ENCODE measurements at regions not wholly inside any gene's neighbourhood (a gene's known extent, or its start where the extent isn't known, plus 50 kb on each side); places are given as distances from the start of the nearest gene placed in this dataset.

- no peak overlapping the region for H3K27ac Mint-ChIP-seq
- H3K4me3 Mint-ChIP-seq, result no peak overlapping the region
- H3K4me1 Mint-ChIP-seq (ENCODE audit: low read depth), result no peaks in the 10 kb centered on the region
- peaks cover 6% of the 10 kb centered on the region for H3K36me3 Mint-ChIP-seq (ENCODE audit: low read depth)
- CTCF ChIA-PET, result no interaction called here
- DNase-seq (no peak), ATAC-seq (no peak)
- no peaks in the 10 kb centered on the region for H3K27me3 Mint-ChIP-seq (ENCODE audit: low read depth)
- POLR2A ChIA-PET, result no interaction called here
- H3K9me3 Mint-ChIP-seq (ENCODE audit: insufficient read depth), result peaks cover 18% of the 10 kb centered on the region
Observed at GRCh38 chr10:21197838-21198237, 300.7 kb upstream of the NEBL start.

- POLR2A ChIA-PET, result no interaction called here
Observed at GRCh38 chr10:21196822-21197395, 299.8 kb upstream of the NEBL start.

GRCh38 chr10:21195252-21195651, 298.1 kb upstream of the NEBL start:
- DNase-seq (no peak), ATAC-seq (no peak)
- Mint-ChIP-seq H3K27ac (no peak overlapping the region), H3K4me3 (no peak overlapping the region), H3K36me3 (ENCODE audit: low read depth) (peaks cover 6% of the 10 kb centered on the region), H3K9me3 (ENCODE audit: insufficient read depth) (peaks cover 18% of the 10 kb centered on the region), H3K27me3 (ENCODE audit: low read depth) (no peaks in the 10 kb centered on the region), H3K4me1 (ENCODE audit: low read depth) (no peaks in the 10 kb centered on the region)
- ChIA-PET POLR2A (no interaction called here), CTCF (no interaction called here)

More at GRCh38 chr10:21196822-21197395, 299.8 kb upstream of the NEBL start:
- Mint-ChIP-seq H3K4me3 (no peak overlapping the region), H3K27ac (no peak overlapping the region), H3K36me3 (ENCODE audit: low read depth) (peaks cover 6% of the 10 kb centered on the region), H3K9me3 (ENCODE audit: insufficient read depth) (peaks cover 18% of the 10 kb centered on the region), H3K4me1 (ENCODE audit: low read depth) (no peaks in the 10 kb centered on the region), H3K27me3 (ENCODE audit: low read depth) (no peaks in the 10 kb centered on the region)
- CTCF ChIA-PET, result no interaction called here
- no peak for DNase-seq
- no peak for ATAC-seq

GRCh38 chr10:21194510-21194993, 297.4 kb upstream of the NEBL start:
- ATAC-seq (no peak), DNase-seq (no peak)
- peaks cover 18% of the 10 kb centered on the region for H3K9me3 Mint-ChIP-seq (ENCODE audit: insufficient read depth)
- ChIA-PET POLR2A (no interaction called here), CTCF (no interaction called here)
- H3K27ac Mint-ChIP-seq, result no peak overlapping the region
- H3K27me3 Mint-ChIP-seq (ENCODE audit: low read depth), result no peaks in the 10 kb centered on the region
- H3K4me3 Mint-ChIP-seq, result no peak overlapping the region
- H3K36me3 Mint-ChIP-seq (ENCODE audit: low read depth), result peaks cover 6% of the 10 kb centered on the region
- H3K4me1 Mint-ChIP-seq (ENCODE audit: low read depth), result no peaks in the 10 kb centered on the region

- Mint-ChIP-seq H3K27me3 (ENCODE audit: low read depth) (no peaks in the 10 kb centered on the region), H3K9me3 (ENCODE audit: insufficient read depth) (peaks cover 16% of the 10 kb centered on the region), H3K4me1 (ENCODE audit: low read depth) (no peaks in the 10 kb centered on the region), H3K36me3 (ENCODE audit: low read depth) (peaks cover 6% of the 10 kb centered on the region), H3K27ac (no peak overlapping the region), H3K4me3 (no peak overlapping the region)
- POLR2A ChIA-PET, result no interaction called here
- no peak for ATAC-seq
- DNase-seq, result no peak
- CTCF ChIA-PET, result no interaction called here
Observed at GRCh38 chr10:21193196-21193595, 296.1 kb upstream of the NEBL start.

- ATAC-seq, result no peak
- no peaks in the 10 kb centered on the region for H3K4me1 Mint-ChIP-seq (ENCODE audit: low read depth)
- no peaks in the 10 kb centered on the region for H3K36me3 Mint-ChIP-seq (ENCODE audit: low read depth)
- no peak overlapping the region for H3K27ac Mint-ChIP-seq
- no peak for DNase-seq
- CTCF ChIA-PET, result no interaction called here
- POLR2A ChIA-PET, result no interaction called here
- no peaks in the 10 kb centered on the region for H3K27me3 Mint-ChIP-seq (ENCODE audit: low read depth)
- H3K9me3 Mint-ChIP-seq (ENCODE audit: insufficient read depth), result no peaks in the 10 kb centered on the region
- H3K4me3 Mint-ChIP-seq, result no peak overlapping the region
Observed at GRCh38 chr10:21191512-21191911, 294.4 kb upstream of the NEBL start.

- Mint-ChIP-seq H3K27ac (no peak overlapping the region), H3K4me3 (no peak overlapping the region), H3K36me3 (ENCODE audit: low read depth) (no peaks in the 10 kb centered on the region), H3K4me1 (ENCODE audit: low read depth) (no peaks in the 10 kb centered on the region), H3K9me3 (ENCODE audit: insufficient read depth) (no peaks in the 10 kb centered on the region), H3K27me3 (ENCODE audit: low read depth) (no peaks in the 10 kb centered on the region)
- POLR2A ChIA-PET, result no interaction called here
- no peak for DNase-seq
- no peak for ATAC-seq
- CTCF ChIA-PET, result no interaction called here
Observed at GRCh38 chr10:21184984-21185383, 287.9 kb upstream of the NEBL start.

GRCh38 chr10:21184216-21184615, 287.1 kb upstream of the NEBL start:
- CTCF ChIA-PET, result no interaction called here
- no peak for ATAC-seq
- H3K27me3 Mint-ChIP-seq (ENCODE audit: low read depth), result no peaks in the 10 kb centered on the region

GRCh38 chr10:21183025-21183424, 285.9 kb upstream of the NEBL start:
- H3K27me3 Mint-ChIP-seq (ENCODE audit: low read depth), result no peaks in the 10 kb centered on the region
- H3K4me1 Mint-ChIP-seq (ENCODE audit: low read depth), result no peaks in the 10 kb centered on the region
- no peaks in the 10 kb centered on the region for H3K9me3 Mint-ChIP-seq (ENCODE audit: insufficient read depth)
- DNase-seq (no peak), ATAC-seq (no peak)
- no peaks in the 10 kb centered on the region for H3K36me3 Mint-ChIP-seq (ENCODE audit: low read depth)
- H3K4me3 Mint-ChIP-seq, result no peak overlapping the region
- ChIA-PET POLR2A (no interaction called here), CTCF (no interaction called here)
- no peak overlapping the region for H3K27ac Mint-ChIP-seq

More at GRCh38 chr10:21184216-21184615, 287.1 kb upstream of the NEBL start:
- H3K36me3 Mint-ChIP-seq (ENCODE audit: low read depth), result no peaks in the 10 kb centered on the region
- no peak for DNase-seq
- H3K4me1 Mint-ChIP-seq (ENCODE audit: low read depth), result no peaks in the 10 kb centered on the region
- H3K4me3 Mint-ChIP-seq, result no peak overlapping the region
- H3K27ac Mint-ChIP-seq, result no peak overlapping the region
- H3K9me3 Mint-ChIP-seq (ENCODE audit: insufficient read depth), result no peaks in the 10 kb centered on the region
- POLR2A ChIA-PET, result no interaction called here

- no peak for ATAC-seq
- H3K27ac Mint-ChIP-seq, result no peak overlapping the region
Observed at GRCh38 chr10:21181451-21181850, 284.3 kb upstream of the NEBL start.

GRCh38 chr10:21180604-21181003, 283.5 kb upstream of the NEBL start:
- no peak for DNase-seq
- Mint-ChIP-seq H3K9me3 (ENCODE audit: insufficient read depth) (no peaks in the 10 kb centered on the region), H3K27me3 (ENCODE audit: low read depth) (peaks cover 14% of the 10 kb centered on the region), H3K27ac (no peak overlapping the region), H3K4me3 (no peak overlapping the region), H3K4me1 (ENCODE audit: low read depth) (no peaks in the 10 kb centered on the region), H3K36me3 (ENCODE audit: low read depth) (no peaks in the 10 kb centered on the region)
- POLR2A ChIA-PET, result no interaction called here
- CTCF ChIA-PET, result no interaction called here
- ATAC-seq, result no peak

More at GRCh38 chr10:21181451-21181850, 284.3 kb upstream of the NEBL start:
- POLR2A ChIA-PET, result no interaction called here
- Mint-ChIP-seq H3K4me3 (no peak overlapping the region), H3K9me3 (ENCODE audit: insufficient read depth) (no peaks in the 10 kb centered on the region), H3K4me1 (ENCODE audit: low read depth) (no peaks in the 10 kb centered on the region), H3K27me3 (ENCODE audit: low read depth) (peaks cover 8% of the 10 kb centered on the region), H3K36me3 (ENCODE audit: low read depth) (no peaks in the 10 kb centered on the region)
- DNase-seq, result no peak
- CTCF ChIA-PET, result no interaction called here

GRCh38 chr10:21176934-21177480, 279.9 kb upstream of the NEBL start:
- H3K27ac Mint-ChIP-seq, result no peak overlapping the region
- ChIA-PET POLR2A (no interaction called here), CTCF (no interaction called here)
- H3K4me3 Mint-ChIP-seq, result no peak overlapping the region
- peaks cover 40% of the 10 kb centered on the region for H3K27me3 Mint-ChIP-seq (ENCODE audit: low read depth)
- ATAC-seq (no peak), DNase-seq (no peak)
- H3K9me3 Mint-ChIP-seq (ENCODE audit: insufficient read depth), result no peaks in the 10 kb centered on the region
- peaks cover 5% of the 10 kb centered on the region for H3K4me1 Mint-ChIP-seq (ENCODE audit: low read depth)
- no peaks in the 10 kb centered on the region for H3K36me3 Mint-ChIP-seq (ENCODE audit: low read depth)

- ChIA-PET CTCF (no interaction called here), POLR2A (interaction anchor here (0.6 kb wide), 1 partner anchor 1109 kb away, joined by 3 read pairs; no protein-coding TSS in a partner anchor)
- ATAC-seq (no peak), DNase-seq (no peak)
- Mint-ChIP-seq H3K27me3 (ENCODE audit: low read depth) (peaks cover 47% of the 10 kb centered on the region), H3K4me1 (ENCODE audit: low read depth) (peaks cover 5% of the 10 kb centered on the region), H3K36me3 (ENCODE audit: low read depth) (no peaks in the 10 kb centered on the region), H3K27ac (no peak overlapping the region), H3K4me3 (no peak overlapping the region), H3K9me3 (ENCODE audit: insufficient read depth) (no peaks in the 10 kb centered on the region)
Observed at GRCh38 chr10:21175797-21176196, 278.7 kb upstream of the NEBL start.

Measured in activated CD8-positive, alpha-beta T cell treated with anti-CD3 and anti-CD28 coated beads, Interleukin-2, amount 10 ng/mL, durations not matched to agents 7 days and 5 days (primary cell).